Loucy (cell line): ENCODE measurements at regions not wholly inside any gene's neighbourhood (a gene's known extent, or its start where the extent isn't known, plus 50 kb on each side); places are given as distances from the start of the nearest gene placed in this dataset.

Experiments used
- H2AFZ ChIP-seq: fragments of 200-600 bp; sonication (generic); 2 replicates; pipeline ENCODE4 v1.6.0; 2016; ENCODE audit warnings: antibody characterized with exemption, mild to moderate bottlenecking, low read length, moderate library complexity
- H3F3A ChIP-seq: fragments of 200-600 bp; 2 replicates; pipeline ENCODE4 v1.6.0; 2016; ENCODE audit warnings: antibody characterized with exemption, low read depth, mild to moderate bottlenecking
- H3K27me3 ChIP-seq: fragments of 200-600 bp; sonication (generic); 2 replicates; pipeline ENCODE4 v1.6.1; 2014; ENCODE audit warnings: low read length, mild to moderate bottlenecking; ENCODE audit not compliant: insufficient read depth, poor library complexity, severe bottlenecking
- H3K36me3 ChIP-seq: fragments of 200-600 bp; sonication (generic); 2 replicates; pipeline ENCODE4 v1.6.1; 2016; ENCODE audit warnings: low read length; ENCODE audit not compliant: insufficient read depth
- H3K4me1 ChIP-seq: fragments of 200-600 bp; sonication (generic); 2 replicates; pipeline ENCODE4 v1.5.1; 2014; ENCODE audit warnings: low read length, mild to moderate bottlenecking; ENCODE audit not compliant: insufficient read depth, poor library complexity, severe bottlenecking
- H3K4me2 ChIP-seq: fragments of 200-600 bp; sonication (generic); 2 replicates; pipeline ENCODE4 v1.6.0; 2014; ENCODE audit warnings: antibody characterized with exemption, low read length, low read depth, mild to moderate bottlenecking; ENCODE audit not compliant: poor library complexity, severe bottlenecking
- H3K4me3 ChIP-seq: fragments of 200-600 bp; sonication (generic); 2 replicates; pipeline ENCODE4 v1.5.1; 2014; ENCODE audit warnings: low read length, mild to moderate bottlenecking, mixed read lengths; ENCODE audit not compliant: poor library complexity, severe bottlenecking
- H3K79me2 ChIP-seq: fragments of 200-600 bp; sonication (generic); 2 replicates; pipeline ENCODE4 v1.6.1; 2014; ENCODE audit warnings: low read length; ENCODE audit not compliant: insufficient read depth
- H3K9ac ChIP-seq: fragments of 200-600 bp; sonication (generic); 2 replicates; pipeline ENCODE4 v1.6.0; 2014; ENCODE audit warnings: mild to moderate bottlenecking, low read depth, low read length, moderate library complexity; ENCODE audit not compliant: poor library complexity, severe bottlenecking
- H3K9me2 ChIP-seq: fragments of 200-600 bp; sonication (generic); replicated peaks from 2 replicates; pipeline ENCODE4 v1.6.1; 2016; ENCODE audit warnings: low read depth, low read length, mixed read lengths
- H3K9me3 ChIP-seq: fragments of 200-600 bp; sonication (generic); 2 replicates; pipeline ENCODE4 v1.6.1; 2014; ENCODE audit warnings: mild to moderate bottlenecking, antibody characterized with exemption, low read length, low read depth; ENCODE audit not compliant: insufficient read depth
- H4K20me1 ChIP-seq: fragments of 200-600 bp; sonication (generic); 2 replicates; pipeline ENCODE4 v1.6.0; 2014; ENCODE audit warnings: antibody characterized with exemption, low read length, mild to moderate bottlenecking; ENCODE audit not compliant: insufficient read depth, poor library complexity, severe bottlenecking
- EZH2phosphoT487 ChIP-seq: fragments of 200-600 bp; IDR thresholded peaks from 2 replicates; pipeline ENCODE4 v1.6.1; 2018; ENCODE audit warnings: antibody characterized with exemption, mild to moderate bottlenecking, moderate library complexity, borderline replicate concordance
- TF ChIP-seq, protein P1 (sequence below): fragments of 200-600 bp; sonication (generic); conservative IDR thresholded peaks from 2 replicates; pipeline ENCODE4 v1.5.1; 2014; ENCODE audit warnings: mild to moderate bottlenecking, antibody characterized with exemption, low read length

DNA sequence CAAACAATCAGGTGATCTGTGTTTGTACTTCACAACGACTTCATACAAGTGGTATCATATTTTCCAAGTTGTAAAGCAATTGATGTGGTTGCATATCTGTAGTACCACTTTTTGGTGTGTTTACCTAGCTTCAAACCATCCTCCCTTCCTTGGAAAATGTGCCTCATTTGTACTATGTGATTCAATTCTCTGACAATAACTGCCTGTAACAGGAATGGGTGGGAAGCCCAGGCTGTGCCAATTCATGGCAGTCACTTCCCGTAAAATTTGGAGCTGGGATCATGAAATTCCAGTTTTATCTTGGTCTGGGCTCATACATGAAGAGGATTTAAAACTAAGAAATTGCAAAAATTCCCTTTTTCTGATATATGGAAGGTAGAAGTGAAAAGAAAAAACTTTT lies 250.1 kb downstream of the DIO2 start:
- Histone ChIP-seq H3K4me3 (no peak overlapping the region), H3K9me2 (no peaks in the 10 kb centered on the region), H3K79me2 (no peaks in the 10 kb centered on the region), H2AFZ (no peak overlapping the region), H3K27me3 (no peaks in the 10 kb centered on the region), H4K20me1 (no peaks in the 10 kb centered on the region), H3K4me1 (no peaks in the 10 kb centered on the region), H3F3A (no peaks in the 10 kb centered on the region), H3K9ac (no peak overlapping the region), H3K36me3 (no peaks in the 10 kb centered on the region), H3K9me3 (no peaks in the 10 kb centered on the region), H3K4me2 (no peak overlapping the region)
- TF ChIP-seq, protein P1, sequence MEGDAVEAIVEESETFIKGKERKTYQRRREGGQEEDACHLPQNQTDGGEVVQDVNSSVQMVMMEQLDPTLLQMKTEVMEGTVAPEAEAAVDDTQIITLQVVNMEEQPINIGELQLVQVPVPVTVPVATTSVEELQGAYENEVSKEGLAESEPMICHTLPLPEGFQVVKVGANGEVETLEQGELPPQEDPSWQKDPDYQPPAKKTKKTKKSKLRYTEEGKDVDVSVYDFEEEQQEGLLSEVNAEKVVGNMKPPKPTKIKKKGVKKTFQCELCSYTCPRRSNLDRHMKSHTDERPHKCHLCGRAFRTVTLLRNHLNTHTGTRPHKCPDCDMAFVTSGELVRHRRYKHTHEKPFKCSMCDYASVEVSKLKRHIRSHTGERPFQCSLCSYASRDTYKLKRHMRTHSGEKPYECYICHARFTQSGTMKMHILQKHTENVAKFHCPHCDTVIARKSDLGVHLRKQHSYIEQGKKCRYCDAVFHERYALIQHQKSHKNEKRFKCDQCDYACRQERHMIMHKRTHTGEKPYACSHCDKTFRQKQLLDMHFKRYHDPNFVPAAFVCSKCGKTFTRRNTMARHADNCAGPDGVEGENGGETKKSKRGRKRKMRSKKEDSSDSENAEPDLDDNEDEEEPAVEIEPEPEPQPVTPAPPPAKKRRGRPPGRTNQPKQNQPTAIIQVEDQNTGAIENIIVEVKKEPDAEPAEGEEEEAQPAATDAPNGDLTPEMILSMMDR, result no peak
- no peak for TF ChIP-seq EZH2phosphoT487

DNA sequence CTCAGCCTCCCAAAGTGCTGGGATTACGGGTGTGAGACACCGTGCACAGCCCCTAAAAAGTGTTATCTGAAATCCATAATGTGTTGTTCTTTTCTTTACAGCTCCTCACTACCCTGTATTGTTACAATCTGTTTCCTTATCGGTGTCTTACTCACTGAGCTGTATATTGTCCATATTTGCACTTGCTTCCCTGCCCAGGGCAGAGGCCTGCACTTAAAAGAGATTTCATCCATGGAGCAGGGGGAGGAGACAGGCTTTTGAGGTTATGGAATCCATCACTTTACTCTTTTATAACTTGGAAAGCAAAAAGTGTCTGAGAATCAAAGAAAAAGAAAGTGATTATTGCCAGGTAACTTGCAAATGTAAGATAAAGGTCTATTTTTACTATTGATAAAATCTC lies 251.0 kb downstream of the DIO2 start:
- Histone ChIP-seq H3K79me2 (no peaks in the 10 kb centered on the region), H4K20me1 (no peaks in the 10 kb centered on the region), H3K9me2 (no peaks in the 10 kb centered on the region), H3K4me3 (no peak overlapping the region), H3K4me1 (no peaks in the 10 kb centered on the region), H3K27me3 (no peaks in the 10 kb centered on the region), H3K36me3 (no peaks in the 10 kb centered on the region), H3K9ac (no peak overlapping the region), H2AFZ (no peak overlapping the region), H3F3A (no peaks in the 10 kb centered on the region), H3K4me2 (no peak overlapping the region), H3K9me3 (no peaks in the 10 kb centered on the region)
- TF ChIP-seq, protein P1, result no peak
- TF ChIP-seq EZH2phosphoT487, result no peak

DNA sequence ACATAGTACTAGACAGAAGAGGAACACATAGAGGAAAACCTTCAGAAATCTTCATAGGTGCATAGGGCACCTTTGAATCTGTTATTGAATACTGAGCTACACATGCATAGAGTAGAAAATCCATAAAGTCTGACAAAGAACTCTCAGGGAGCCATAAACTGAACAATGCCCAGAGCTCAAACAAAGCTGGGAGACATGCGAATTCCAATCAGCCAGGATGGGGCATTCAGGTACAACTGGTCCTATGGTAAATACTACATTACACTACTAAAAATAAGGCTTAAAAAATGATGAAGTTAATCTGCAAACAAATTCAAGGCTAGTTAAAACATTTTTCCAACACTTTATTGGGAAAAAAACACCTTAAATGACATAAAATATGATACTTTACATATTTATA lies 259.7 kb downstream of the DIO2 start:
- TF ChIP-seq EZH2phosphoT487, result no peak
- no peaks in the 10 kb centered on the region for H3K9me2 ChIP-seq
- no peaks in the 10 kb centered on the region for H3K36me3 ChIP-seq
- H3K4me3 ChIP-seq, result no peak overlapping the region
- no peak overlapping the region for H3K4me2 ChIP-seq
- no peaks in the 10 kb centered on the region for H3K4me1 ChIP-seq
- H3K9me3 ChIP-seq, result no peaks in the 10 kb centered on the region
- H3K9ac ChIP-seq, result no peak overlapping the region
- no peaks in the 10 kb centered on the region for H3K27me3 ChIP-seq
- H2AFZ ChIP-seq, result no peak overlapping the region
- H4K20me1 ChIP-seq, result no peaks in the 10 kb centered on the region
- no peaks in the 10 kb centered on the region for H3F3A ChIP-seq
- no peaks in the 10 kb centered on the region for H3K79me2 ChIP-seq

DNA sequence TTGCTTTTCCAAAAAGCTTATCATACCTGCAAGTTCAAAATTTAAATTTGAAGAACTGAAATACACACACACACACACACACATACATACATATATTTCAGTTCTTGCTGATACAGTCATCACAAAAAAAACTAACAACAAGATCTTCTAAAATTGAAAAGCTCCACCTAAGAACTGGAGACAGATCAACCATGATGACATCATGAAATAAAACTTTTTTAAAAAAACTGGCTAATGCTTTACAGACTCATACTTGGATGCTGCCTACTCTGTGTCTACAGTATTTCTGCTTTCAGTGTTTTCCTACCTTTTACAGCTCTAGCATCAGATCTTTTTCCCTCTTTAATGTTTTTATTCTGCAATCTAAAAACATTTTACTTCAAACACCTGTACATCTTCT lies 261.4 kb downstream of the DIO2 start:
- no peaks in the 10 kb centered on the region for H4K20me1 ChIP-seq
- no peaks in the 10 kb centered on the region for H3K27me3 ChIP-seq
- H3F3A ChIP-seq, result no peaks in the 10 kb centered on the region
- H3K4me1 ChIP-seq, result no peaks in the 10 kb centered on the region
- no peaks in the 10 kb centered on the region for H3K79me2 ChIP-seq
- H3K4me3 ChIP-seq, result no peak overlapping the region
- H3K9me2 ChIP-seq, result no peaks in the 10 kb centered on the region
- H2AFZ ChIP-seq, result no peak overlapping the region
- no peak overlapping the region for H3K9ac ChIP-seq
- H3K36me3 ChIP-seq, result no peaks in the 10 kb centered on the region
- H3K9me3 ChIP-seq, result no peaks in the 10 kb centered on the region
- TF ChIP-seq, protein P1, result no peak
- TF ChIP-seq EZH2phosphoT487, result no peak
- no peak overlapping the region for H3K4me2 ChIP-seq
